ENCODE measurements at regions not wholly inside any gene's neighbourhood (a gene's known extent, or its start where the extent isn't known, plus 50 kb on each side); places are given as distances from the start of the nearest gene placed in this dataset.
A peak's percentile ranks its signal among the peaks of the same experiment; 100 is the strongest.

GRCh38 chrX:109813236-109813635 is 80.2 kb upstream of the ACSL4 start:
- intact Hi-C loops (cut with DNase I), result no loop called here
- H3K36me3 ChIP-seq (ENCODE audit: control insufficient read depth in 2 of 3, insufficient read depth in 3 of 3, low read length in 3 of 3), result no peaks in the 10 kb centered on the region
- H3K9ac ChIP-seq (ENCODE audit: low read length in 3 of 3), result no peak overlapping the region
- no peak overlapping the region for H3K27ac ChIP-seq (ENCODE audit: low read depth in 2 of 2, low read length in 2 of 2)
- no peaks in the 10 kb centered on the region for H3K4me1 ChIP-seq (ENCODE audit: control insufficient read depth in 2 of 3, insufficient read depth in 2 of 3, low read depth in 1 of 3, low read length in 3 of 3)
- H3K27me3 ChIP-seq (ENCODE audit: control insufficient read depth, insufficient read depth, low read length), result no peaks in the 10 kb centered on the region
- H3K4me3 ChIP-seq (ENCODE audit: low read length in 3 of 3), result no peak overlapping the region
- no peak for FAIRE-seq
- no peaks in the 10 kb centered on the region for H3K9me3 ChIP-seq (ENCODE audit: control insufficient read depth in 2 of 3, insufficient read depth in 1 of 3, low read length in 3 of 3)
- DNase-seq, result no peak
- no peak for TF ChIP-seq CTCF (IDR thresholded peaks at IDR 0.05; ENCODE audit: borderline replicate concordance, extremely low read depth, insufficient read depth)

GRCh38 chrX:109818976-109819375 is 85.9 kb upstream of the ACSL4 start:
- Histone ChIP-seq H3K27me3 (ENCODE audit: control insufficient read depth, insufficient read depth, low read length) (peaks cover 5% of the 10 kb centered on the region), H3K27ac (ENCODE audit: low read depth in 2 of 2, low read length in 2 of 2) (no peak overlapping the region), H3K9me3 (ENCODE audit: control insufficient read depth in 2 of 3, insufficient read depth in 1 of 3, low read length in 3 of 3) (no peaks in the 10 kb centered on the region), H3K36me3 (ENCODE audit: control insufficient read depth in 2 of 3, insufficient read depth in 3 of 3, low read length in 3 of 3) (no peaks in the 10 kb centered on the region), H3K4me1 (ENCODE audit: control insufficient read depth in 2 of 3, insufficient read depth in 2 of 3, low read depth in 1 of 3, low read length in 3 of 3) (peaks cover 0 to 2% (median 0%) of the 10 kb centered on the region in 3 donors), H3K4me3 (ENCODE audit: low read length in 3 of 3) (no peak overlapping the region), H3K9ac (ENCODE audit: low read length in 3 of 3) (no peak overlapping the region)
- TF ChIP-seq CTCF (IDR thresholded peaks at IDR 0.05; ENCODE audit: borderline replicate concordance, extremely low read depth, insufficient read depth), result no peak
- DNase-seq (peak in 1 of 5 donors; percentile 62), FAIRE-seq (no peak)
- intact Hi-C loops (cut with DNase I), result no loop called here

- H3K27ac ChIP-seq (ENCODE audit: low read depth in 2 of 2, low read length in 2 of 2), result no peak overlapping the region
- peaks cover 5% of the 10 kb centered on the region for H3K27me3 ChIP-seq (ENCODE audit: control insufficient read depth, insufficient read depth, low read length)
- intact Hi-C loops (cut with DNase I), result no loop called here
- H3K36me3 ChIP-seq (ENCODE audit: control insufficient read depth in 2 of 3, insufficient read depth in 3 of 3, low read length in 3 of 3), result no peaks in the 10 kb centered on the region
- FAIRE-seq, result no peak
- DNase-seq, result no peak
- peaks cover 0 to 2% (median 0%) of the 10 kb centered on the region in 3 donors for H3K4me1 ChIP-seq (ENCODE audit: control insufficient read depth in 2 of 3, insufficient read depth in 2 of 3, low read depth in 1 of 3, low read length in 3 of 3)
- H3K4me3 ChIP-seq (ENCODE audit: low read length in 3 of 3), result no peak overlapping the region
- no peak overlapping the region for H3K9ac ChIP-seq (ENCODE audit: low read length in 3 of 3)
- H3K9me3 ChIP-seq (ENCODE audit: control insufficient read depth in 2 of 3, insufficient read depth in 1 of 3, low read length in 3 of 3), result no peaks in the 10 kb centered on the region
- no peak for TF ChIP-seq CTCF (IDR thresholded peaks at IDR 0.05; ENCODE audit: borderline replicate concordance, extremely low read depth, insufficient read depth)
Measured at GRCh38 chrX:109822861-109823260, 89.8 kb upstream of the ACSL4 start.
